Vagina (tissue), 2 donors: ENCODE measurements at regions not wholly inside any gene's neighbourhood (a gene's known extent, or its start where the extent isn't known, plus 50 kb on each side); places are given as distances from the start of the nearest gene placed in this dataset.
"Not testable (repeated sequence)": the region's sequence is repeated elsewhere in the genome, so short reads cannot be mapped to it uniquely, and the experiment has no call there.

Experiments used
- DNase-seq, 2 donors: peaks; one replicate each; pipeline ENCODE4 v3.0.0-alpha.2; 2017; ENCODE audit errors: extremely low spot score in 2 of 2
- H3K27ac ChIP-seq: fragments of 200-600 bp; sonication (generic); one replicate; pipeline ENCODE4 v1.5.1; 2019
- H3K27me3 ChIP-seq: fragments of 200-600 bp; sonication (generic); one replicate; pipeline ENCODE4 v1.5.1; 2019
- H3K36me3 ChIP-seq, 2 donors: fragments of 200-600 bp; sonication (generic); one replicate each; pipeline ENCODE4 v1.5.1; 2017 to 2019
- H3K4me1 ChIP-seq: fragments of 200-600 bp; sonication (generic); one replicate; pipeline ENCODE4 v1.5.1; 2019
- H3K4me3 ChIP-seq, 2 donors: fragments of 200-600 bp; sonication (generic); 1 replicate in 1 of 2; 2 replicates in 1 of 2; pipeline ENCODE4 v1.5.1; 2016 to 2019
- H3K9me3 ChIP-seq: fragments of 200-600 bp; sonication (generic); one replicate; pipeline ENCODE4 v1.5.1; 2019
- POLR2A ChIP-seq, 2 donors: fragments of 450-650 bp; IDR thresholded peaks; one replicate each; pipeline ENCODE4 v1.6.1; 2017; ENCODE audit warnings: antibody characterized with exemption in 2 of 2, mild to moderate bottlenecking in 2 of 2, moderate library complexity in 2 of 2
- POLR2AphosphoS5 ChIP-seq, 2 donors: sonication (generic); formaldehyde crosslinking; IDR thresholded peaks; one replicate each; pipeline ENCODE4 v1.9.0; 2017; ENCODE audit warnings: antibody characterized with exemption in 2 of 2, mild to moderate bottlenecking in 2 of 2, low read depth in 1 of 2; ENCODE audit not compliant: insufficient read depth in 1 of 2
- intact Hi-C: fragments of 100-400 bp; cut with DNase I; formaldehyde crosslinking; loops from one replicate; pipeline ENCODE4 v1.15.1; 2023
- TF ChIP-seq, protein P1 (sequence below), 3 experiments: fragments of 450-650 bp in 2 of 3; fragments of 200-600 bp in 1 of 3; sonication (generic) in 1 of 3; IDR thresholded peaks; one replicate each; pipeline ENCODE4 v1.5.1; 2017 to 2019; ENCODE audit warnings: antibody characterized with exemption in 3 of 3, mild to moderate bottlenecking in 2 of 3, moderate library complexity in 2 of 3

DNA sequence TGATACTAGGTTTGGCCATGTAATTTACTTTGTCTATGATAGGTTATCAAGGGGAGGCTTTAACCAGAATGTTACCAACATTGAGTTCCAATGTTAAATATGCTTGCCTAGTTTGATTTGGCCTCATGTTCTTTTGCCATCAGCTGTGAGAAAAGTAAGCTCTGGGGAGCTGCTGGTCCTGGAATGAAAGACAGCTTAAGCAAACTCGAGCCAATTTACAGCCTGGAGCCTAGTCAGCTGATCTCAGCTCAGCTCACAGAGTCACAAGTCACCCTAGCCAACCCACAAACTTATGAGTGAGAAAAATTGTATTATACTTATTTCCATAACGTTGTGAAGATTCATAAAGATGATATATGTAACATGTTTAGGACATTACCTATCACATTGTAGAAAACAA, 426.7 kb downstream of the RWDD3 start:
- intact Hi-C loops, result no loop called here
- TF ChIP-seq POLR2AphosphoS5 (IDR thresholded peaks at IDR 0.05; ENCODE audit: insufficient read depth in 1 of 2, low read depth in 1 of 2) (no peak), POLR2A (IDR thresholded peaks at IDR 0.05) (no peak)
- TF ChIP-seq, protein P1, sequence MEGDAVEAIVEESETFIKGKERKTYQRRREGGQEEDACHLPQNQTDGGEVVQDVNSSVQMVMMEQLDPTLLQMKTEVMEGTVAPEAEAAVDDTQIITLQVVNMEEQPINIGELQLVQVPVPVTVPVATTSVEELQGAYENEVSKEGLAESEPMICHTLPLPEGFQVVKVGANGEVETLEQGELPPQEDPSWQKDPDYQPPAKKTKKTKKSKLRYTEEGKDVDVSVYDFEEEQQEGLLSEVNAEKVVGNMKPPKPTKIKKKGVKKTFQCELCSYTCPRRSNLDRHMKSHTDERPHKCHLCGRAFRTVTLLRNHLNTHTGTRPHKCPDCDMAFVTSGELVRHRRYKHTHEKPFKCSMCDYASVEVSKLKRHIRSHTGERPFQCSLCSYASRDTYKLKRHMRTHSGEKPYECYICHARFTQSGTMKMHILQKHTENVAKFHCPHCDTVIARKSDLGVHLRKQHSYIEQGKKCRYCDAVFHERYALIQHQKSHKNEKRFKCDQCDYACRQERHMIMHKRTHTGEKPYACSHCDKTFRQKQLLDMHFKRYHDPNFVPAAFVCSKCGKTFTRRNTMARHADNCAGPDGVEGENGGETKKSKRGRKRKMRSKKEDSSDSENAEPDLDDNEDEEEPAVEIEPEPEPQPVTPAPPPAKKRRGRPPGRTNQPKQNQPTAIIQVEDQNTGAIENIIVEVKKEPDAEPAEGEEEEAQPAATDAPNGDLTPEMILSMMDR (IDR thresholded peaks at IDR 0.05), result no peak
- DNase-seq, result no peak
- H3K4me3 ChIP-seq, result no peak overlapping the region
- H3K9me3 ChIP-seq, result no peaks in the 10 kb centered on the region
- no peaks in the 10 kb centered on the region for H3K36me3 ChIP-seq
- no peaks in the 10 kb centered on the region for H3K27me3 ChIP-seq
- no peaks in the 10 kb centered on the region for H3K4me1 ChIP-seq
- H3K27ac ChIP-seq, result no peak overlapping the region

DNA sequence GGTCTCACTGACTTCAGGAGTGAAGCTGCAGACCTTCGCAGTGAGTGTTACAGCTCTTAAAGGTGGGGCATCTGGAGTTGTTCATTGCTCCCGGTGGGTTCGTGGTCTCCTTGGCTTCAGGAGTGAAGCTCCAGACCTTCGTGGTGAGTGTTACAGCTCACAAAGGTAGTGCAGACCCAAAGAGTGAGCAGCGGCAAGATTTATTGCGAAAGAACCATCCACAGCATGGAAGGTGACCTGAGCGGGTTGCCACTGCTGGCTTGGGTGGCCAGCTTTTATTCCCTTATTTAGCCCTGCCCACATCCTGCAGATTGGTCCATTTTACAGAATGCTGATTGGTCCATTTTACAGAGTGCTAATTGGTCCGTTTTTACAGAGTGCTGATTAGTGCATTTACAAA, 429.5 kb downstream of the RWDD3 start:
- H3K9me3 ChIP-seq, intact Hi-C loops, H3K4me1 ChIP-seq, DNase-seq, H3K27me3 ChIP-seq, H3K36me3 ChIP-seq, H3K27ac ChIP-seq, H3K4me3 ChIP-seq: not testable (repeated sequence)

DNA sequence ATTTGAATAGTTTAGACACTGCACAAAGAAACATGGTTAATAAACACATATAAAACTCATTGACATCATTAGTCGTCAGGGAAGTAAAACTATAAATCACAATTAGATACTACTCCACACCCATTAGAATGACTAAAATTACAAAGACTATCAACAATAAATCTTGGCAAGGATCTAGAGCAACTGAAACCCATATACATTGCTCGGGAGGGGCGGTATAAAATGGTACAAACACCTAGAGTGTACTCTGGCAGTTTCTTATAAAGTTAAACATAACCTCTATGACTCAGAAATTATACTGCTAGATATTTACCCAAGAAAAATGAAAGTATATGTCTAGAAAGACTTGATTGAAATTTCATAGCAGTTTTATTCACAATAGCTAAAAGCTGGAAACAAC, 434.2 kb downstream of the RWDD3 start:
- Histone ChIP-seq H3K27ac (no peak overlapping the region), H3K36me3 (no peaks in the 10 kb centered on the region), H3K9me3 (no peaks in the 10 kb centered on the region), H3K4me3 (no peak overlapping the region), H3K4me1 (no peaks in the 10 kb centered on the region), H3K27me3 (no peaks in the 10 kb centered on the region)
- no peak for DNase-seq
- TF ChIP-seq POLR2A (IDR thresholded peaks at IDR 0.05) (no peak), POLR2AphosphoS5 (IDR thresholded peaks at IDR 0.05; ENCODE audit: insufficient read depth in 1 of 2, low read depth in 1 of 2) (no peak)
- TF ChIP-seq, protein P1 (IDR thresholded peaks at IDR 0.05), result no peak
- intact Hi-C loops, result no loop called here

DNA sequence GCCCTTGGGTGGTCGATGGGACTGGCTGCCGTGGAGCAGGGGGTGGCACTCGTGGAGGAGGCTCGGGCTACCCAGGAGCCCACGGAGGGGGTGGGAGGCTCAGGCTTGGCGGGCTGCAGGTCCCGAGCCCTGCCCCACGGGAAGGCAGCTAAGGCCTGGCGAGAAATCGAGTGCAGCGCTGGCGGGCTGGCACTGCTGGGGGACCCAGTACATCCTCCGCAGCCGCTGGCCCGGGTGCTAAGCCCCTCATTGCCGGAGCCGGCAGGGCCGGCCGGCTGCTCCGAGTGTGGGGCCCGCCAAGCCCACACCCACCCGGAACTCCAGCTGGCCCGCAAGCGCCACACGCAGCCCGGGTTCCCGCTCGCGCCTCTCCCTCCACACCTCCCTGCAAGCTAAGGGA, 435.6 kb downstream of the RWDD3 start:
- intact Hi-C loops, H3K27ac ChIP-seq, H3K9me3 ChIP-seq, H3K4me3 ChIP-seq, H3K36me3 ChIP-seq, H3K4me1 ChIP-seq, DNase-seq, H3K27me3 ChIP-seq: not testable (repeated sequence)

DNA sequence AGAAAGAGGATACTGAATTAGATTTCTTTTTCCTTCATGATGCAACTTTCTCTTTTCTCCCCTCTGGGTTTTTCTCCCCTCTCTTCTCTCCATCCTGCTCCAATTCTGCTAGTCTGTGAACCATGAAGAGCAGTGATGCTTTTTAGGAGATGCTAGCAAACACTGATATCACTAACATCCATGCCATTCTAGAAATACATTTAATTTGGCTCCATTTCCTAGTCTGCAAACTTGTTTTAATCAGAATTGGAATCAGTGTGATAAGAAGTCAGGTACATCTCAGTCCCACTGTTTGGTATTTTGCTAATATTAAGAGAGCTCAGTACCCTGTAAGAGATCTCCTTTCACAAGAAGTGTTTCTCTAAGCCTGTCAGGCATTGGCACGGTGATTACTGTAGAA, 437.1 kb downstream of the RWDD3 start:
- H3K4me1 ChIP-seq, result no peaks in the 10 kb centered on the region
- no peaks in the 10 kb centered on the region for H3K27me3 ChIP-seq

DNA sequence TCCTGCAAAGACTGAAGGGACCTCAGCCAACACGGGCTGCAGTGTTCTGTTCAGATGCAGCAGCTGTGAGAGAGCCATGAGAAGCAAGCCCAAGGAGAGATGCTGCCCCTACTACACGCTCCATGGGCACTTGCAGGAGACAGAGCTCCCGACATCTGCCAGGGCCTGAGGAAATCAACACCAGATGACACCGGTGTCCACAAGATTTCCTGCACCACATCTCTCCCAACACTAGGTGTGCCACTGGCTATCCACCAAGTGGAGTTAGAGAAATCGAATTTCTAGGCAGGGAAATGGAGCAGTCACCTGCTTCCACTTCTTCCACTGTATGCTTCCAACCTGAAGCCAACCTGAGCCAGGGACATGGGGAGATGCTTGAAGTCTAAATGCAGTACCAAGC, 445.3 kb downstream of the RWDD3 start:
- intact Hi-C loops, result no loop called here
- no peak overlapping the region for H3K27ac ChIP-seq
- no peak overlapping the region for H3K4me3 ChIP-seq
- no peak for DNase-seq
- H3K9me3 ChIP-seq, result no peaks in the 10 kb centered on the region
- no peaks in the 10 kb centered on the region for H3K36me3 ChIP-seq
- no peak for TF ChIP-seq POLR2AphosphoS5 (IDR thresholded peaks at IDR 0.05; ENCODE audit: insufficient read depth in 1 of 2, low read depth in 1 of 2)
- no peak for TF ChIP-seq POLR2A (IDR thresholded peaks at IDR 0.05)
- TF ChIP-seq, protein P1 (IDR thresholded peaks at IDR 0.05), result no peak
- no peaks in the 10 kb centered on the region for H3K27me3 ChIP-seq
- no peaks in the 10 kb centered on the region for H3K4me1 ChIP-seq

More for the DNA sequence above, 437.1 kb downstream of the RWDD3 start:
- TF ChIP-seq POLR2A (IDR thresholded peaks at IDR 0.05) (no peak), POLR2AphosphoS5 (IDR thresholded peaks at IDR 0.05; ENCODE audit: insufficient read depth in 1 of 2, low read depth in 1 of 2) (no peak)
- TF ChIP-seq, protein P1 (IDR thresholded peaks at IDR 0.05), result no peak
- intact Hi-C loops, result no loop called here
- Histone ChIP-seq H3K36me3 (no peaks in the 10 kb centered on the region), H3K27ac (no peak overlapping the region), H3K9me3 (no peaks in the 10 kb centered on the region), H3K4me3 (no peak overlapping the region)
- DNase-seq, result no peak
